Endothelial cell of umbilical vein (primary cell): ENCODE measurements at regions not wholly inside any gene's neighbourhood (a gene's known extent, or its start where the extent isn't known, plus 50 kb on each side); places are given as distances from the start of the nearest gene placed in this dataset.
"Not testable (repeated sequence)": the region's sequence is repeated elsewhere in the genome, so short reads cannot be mapped to it uniquely, and the experiment has no call there.

Experiments
- BruUV-seq: library from RNA; stranded (reverse); fragments of 400-500 nt; replicated peaks from 2 replicates; lab custom pipeline; 2021; lab: Mats Ljungman, UMichigan
- CTCF ChIA-PET: fragments of 300-600, 350-600 bp; sonication (Branson Sonifier 250); formaldehyde crosslinking; loops from one replicate; lab custom pipeline; 2021; ENCODE audit warnings: antibody characterized with exemption, inconsistent platforms; lab: Charles Lee
- POLR2A ChIA-PET: fragments of 300-600, 350-600 bp; sonication (Branson Sonifier 250); formaldehyde crosslinking; loops from one replicate; lab custom pipeline; 2021; ENCODE audit warnings: antibody characterized with exemption, inconsistent platforms; lab: Charles Lee
- DNase-seq: peaks from one replicate; pipeline ENCODE4 v3.0.0-alpha.2; 2011; ENCODE audit warnings: low read depth, low spot score
- FAIRE-seq: peaks from 2 replicates; lab custom pipeline; 2011; peaks lifted over from hg19 to GRCh38; lab: Jason Lieb, UNC
- H2AFZ ChIP-seq: 2 replicates; pipeline ENCODE4 v1.6.0; 2012; ENCODE audit warnings: low read depth, low read length, control low read depth, inconsistent platforms
- H3K27ac ChIP-seq: 2 replicates; pipeline ENCODE4 v1.5.1; 2011; ENCODE audit warnings: low read depth, mild to moderate bottlenecking, control low read depth, low read length, moderate library complexity; ENCODE audit not compliant: insufficient read depth
- H3K27me3 ChIP-seq, 2 experiments: 2 replicates each; pipeline versions ENCODE4 v1.6.0 to v1.6.1; 2011; ENCODE audit warnings: low read length in 2 of 2, mixed read lengths in 1 of 2; ENCODE audit not compliant: control insufficient read depth in 2 of 2, insufficient read depth in 2 of 2
- H3K36me3 ChIP-seq, 2 experiments: 2 replicates in 1 of 2; 3 replicates in 1 of 2; pipeline ENCODE4 v1.5.1; 2011; ENCODE audit warnings: low read length in 2 of 2, mild to moderate bottlenecking in 1 of 2, moderate library complexity in 1 of 2; ENCODE audit not compliant: control insufficient read depth in 2 of 2, insufficient read depth in 2 of 2; ENCODE audit errors: extremely low read depth in 1 of 2
- H3K4me1 ChIP-seq: 3 replicates; pipeline ENCODE4 v1.5.1; 2011; ENCODE audit warnings: mild to moderate bottlenecking, low read length; ENCODE audit not compliant: control insufficient read depth, insufficient read depth; ENCODE audit errors: extremely low read depth
- H3K4me2 ChIP-seq: 2 replicates; pipeline ENCODE4 v1.6.1; 2011; ENCODE audit warnings: low read length, control low read depth, mixed read lengths; ENCODE audit not compliant: insufficient read depth
- H3K4me3 ChIP-seq, 3 experiments: fragments of 200-600 bp in 1 of 3; sonication (generic), shearing (Covaris generic) in 1 of 3; replicated peaks in 1 of 3; 2 replicates each; pipeline ENCODE4 v1.5.1; 2011 to 2016; ENCODE audit warnings: control low read depth in 3 of 3, low read length in 3 of 3, mild to moderate bottlenecking in 2 of 3, inconsistent platforms in 1 of 3, low read depth in 1 of 3, moderate library complexity in 1 of 3; ENCODE audit not compliant: insufficient read depth in 1 of 3
- H3K79me2 ChIP-seq: 2 replicates; pipeline ENCODE4 v1.6.0; 2012; ENCODE audit warnings: low read length, inconsistent platforms; ENCODE audit not compliant: control insufficient read depth, insufficient read depth
- H3K9ac ChIP-seq: replicated peaks from 2 replicates; pipeline ENCODE3; 2011; ENCODE audit warnings: low read length, control low read depth; ENCODE audit not compliant: insufficient read depth; ENCODE audit errors: extremely low read depth
- H3K9me1 ChIP-seq: replicated peaks from 3 replicates; pipeline ENCODE4 v1.6.0; 2011; ENCODE audit warnings: mild to moderate bottlenecking, low read length; ENCODE audit not compliant: control insufficient read depth, insufficient read depth; ENCODE audit errors: extremely low read depth
- H3K9me3 ChIP-seq: replicated peaks from 2 replicates; pipeline ENCODE4 v1.5.1; 2012; ENCODE audit warnings: low read length, inconsistent platforms; ENCODE audit not compliant: control insufficient read depth, insufficient read depth
- H4K20me1 ChIP-seq: replicated peaks from 2 replicates; pipeline ENCODE3; 2011; ENCODE audit warnings: mild to moderate bottlenecking, low read length; ENCODE audit not compliant: control insufficient read depth, insufficient read depth; ENCODE audit errors: extremely low read depth
- CTCF ChIP-seq, 2 donors: IDR thresholded peaks; 1 replicate in 1 of 2; 2 replicates in 1 of 2; pipeline ENCODE4 v1.5.1; 2011; ENCODE audit warnings: low read length in 2 of 2, mild to moderate bottlenecking in 2 of 2, moderate library complexity in 2 of 2, control low read depth in 1 of 2, inconsistent platforms in 1 of 2, low read depth in 1 of 2; ENCODE audit not compliant: insufficient read depth in 1 of 2; ENCODE audit errors: extremely low read depth in 1 of 2
- EZH2 ChIP-seq: IDR thresholded peaks from 2 replicates; pipeline ENCODE4 v1.6.1; 2012; ENCODE audit warnings: borderline replicate concordance, low read depth, mild to moderate bottlenecking, moderate library complexity, low read length, inconsistent platforms; ENCODE audit not compliant: severe bottlenecking
- FOS ChIP-seq: IDR thresholded peaks from 2 replicates; pipeline ENCODE4 v1.6.1; 2011; ENCODE audit warnings: mild to moderate bottlenecking, low read length, moderate library complexity, borderline replicate concordance; ENCODE audit not compliant: insufficient read depth
- GATA2 ChIP-seq: IDR thresholded peaks from 2 replicates; pipeline ENCODE4 v1.7.0; 2011; ENCODE audit warnings: low read depth, mild to moderate bottlenecking, moderate library complexity, mixed read lengths, low read length; ENCODE audit not compliant: insufficient read length, insufficient read depth
- JUN ChIP-seq: IDR thresholded peaks from 2 replicates; pipeline ENCODE4 v1.6.1; 2011; ENCODE audit warnings: borderline replicate concordance, low read depth; ENCODE audit not compliant: insufficient read length, insufficient read depth
- MYC ChIP-seq: IDR thresholded peaks from one replicate; pipeline ENCODE4 v1.6.1; 2011; ENCODE audit warnings: mild to moderate bottlenecking, low read depth, low read length
- POLR2A ChIP-seq: IDR thresholded peaks from 2 replicates; pipeline ENCODE4 v1.6.1; 2012; ENCODE audit warnings: low read depth, mild to moderate bottlenecking, control low read depth, low read length
- POLR2AphosphoS5 ChIP-seq: IDR thresholded peaks from 2 replicates; pipeline ENCODE4 v1.6.1; 2012; ENCODE audit warnings: low read depth, mild to moderate bottlenecking, control low read depth, low read length, moderate library complexity; ENCODE audit not compliant: insufficient read depth
- dilution Hi-C: fragments of 300-500 bp; cut with MboI; formaldehyde crosslinking; loops from one replicate; pipeline ENCODE4 v1.15.0; 2019; ENCODE audit warnings: low sequenced_read_pairs; ENCODE audit not compliant: extremely low pct_ligation_motif_present
- intact Hi-C: fragments of 100-400 bp; cut with micrococcal nuclease; formaldehyde crosslinking; loops from one replicate; pipeline ENCODE4 v1.10.0; 2022
- TF ChIP-seq, protein P1 (sequence below): IDR thresholded peaks from 2 replicates; pipeline ENCODE4 v1.6.1; 2011; ENCODE audit not compliant: insufficient read depth, insufficient read length

DNA sequence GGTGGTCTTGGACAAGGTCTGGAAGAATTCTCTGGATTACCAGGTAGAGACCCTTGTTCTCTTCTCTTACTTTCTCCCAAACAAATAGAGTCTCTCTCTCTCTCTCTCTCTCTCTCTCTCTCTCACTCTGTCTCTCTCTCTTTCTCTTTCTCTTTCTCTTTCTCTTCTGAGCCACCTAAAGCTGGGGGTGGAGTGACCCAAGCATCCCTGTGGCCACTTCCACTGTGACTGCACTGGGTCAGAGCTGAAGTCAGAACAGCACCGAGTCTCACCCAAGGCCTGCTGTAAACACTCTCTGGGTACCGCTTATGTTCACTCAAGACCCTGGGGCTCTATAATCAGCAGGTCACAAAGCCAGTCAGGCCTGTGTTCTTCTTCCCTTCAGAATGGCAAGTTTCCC is 513.7 kb downstream of the EBF1 start:
- dilution Hi-C loops, result no loop called here
- no peaks in the 10 kb centered on the region for H3K4me1 ChIP-seq
- no peak overlapping the region for H3K9ac ChIP-seq
- no peaks in the 10 kb centered on the region for H3K36me3 ChIP-seq
- no peak overlapping the region for H3K4me2 ChIP-seq
- ChIA-PET CTCF (no interaction called here), POLR2A (no interaction called here)
- H3K27ac ChIP-seq, result no peak overlapping the region
- no peaks in the 10 kb centered on the region for H3K27me3 ChIP-seq
- no TSS peak for BruUV-seq
- no peaks in the 10 kb centered on the region for H4K20me1 ChIP-seq
- H2AFZ ChIP-seq, result no peak overlapping the region
- H3K9me3 ChIP-seq, result no peaks in the 10 kb centered on the region
- no peaks in the 10 kb centered on the region for H3K9me1 ChIP-seq
- DNase-seq (no peak), FAIRE-seq (no peak)
- H3K4me3 ChIP-seq, result no peak overlapping the region
- no peaks in the 10 kb centered on the region for H3K79me2 ChIP-seq
- TF ChIP-seq, protein P1, sequence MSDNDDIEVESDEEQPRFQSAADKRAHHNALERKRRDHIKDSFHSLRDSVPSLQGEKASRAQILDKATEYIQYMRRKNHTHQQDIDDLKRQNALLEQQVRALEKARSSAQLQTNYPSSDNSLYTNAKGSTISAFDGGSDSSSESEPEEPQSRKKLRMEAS, result no peak
- TF ChIP-seq GATA2 (no peak), EZH2 (no peak), MYC (no peak), FOS (no peak), JUN (no peak), POLR2AphosphoS5 (no peak), POLR2A (no peak), CTCF (IDR thresholded peaks at IDR 0.05; ENCODE audit: extremely low read depth in 1 of 2, insufficient read depth in 1 of 2, low read depth in 1 of 2, low read length in 2 of 2) (no peak)
- intact Hi-C loops, result no loop called here

DNA sequence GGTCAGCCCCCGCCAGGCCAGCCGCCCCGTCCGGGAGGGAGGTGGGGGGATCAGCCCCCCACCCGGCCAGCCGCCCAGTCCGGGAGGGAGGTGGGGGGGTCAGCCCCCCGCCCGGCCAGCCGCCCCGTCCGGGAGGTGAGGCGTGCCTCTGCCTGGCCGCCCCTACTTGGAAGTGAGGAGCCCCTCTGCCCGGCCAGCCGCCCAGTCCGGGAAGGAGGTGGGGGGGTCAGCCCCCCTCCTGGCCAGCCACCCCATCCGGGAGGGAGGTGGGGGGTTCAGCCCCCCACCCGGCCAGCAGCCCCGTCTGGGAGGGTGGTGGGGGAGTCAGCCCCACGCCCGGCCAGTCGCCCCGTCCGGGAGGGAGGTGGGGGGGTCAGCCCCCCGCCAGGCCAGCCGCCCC is 517.0 kb downstream of the EBF1 start:
- H2AFZ ChIP-seq, H4K20me1 ChIP-seq, DNase-seq, H3K79me2 ChIP-seq, FAIRE-seq, H3K9me3 ChIP-seq, H3K27me3 ChIP-seq, H3K4me3 ChIP-seq, BruUV-seq, H3K9me1 ChIP-seq, H3K9ac ChIP-seq, H3K27ac ChIP-seq, intact Hi-C loops, CTCF ChIA-PET, H3K4me1 ChIP-seq, POLR2A ChIA-PET, H3K36me3 ChIP-seq, H3K4me2 ChIP-seq, dilution Hi-C loops: not testable (repeated sequence)
